GM12878 (cell line): ENCODE measurements at regions not wholly inside any gene's neighbourhood (a gene's known extent, or its start where the extent isn't known, plus 50 kb on each side); places are given as distances from the start of the nearest gene placed in this dataset.

Source experiments
- BRCA1 ChIP-seq: IDR thresholded peaks from 2 replicates; pipeline ENCODE4 v1.6.1; 2011; ENCODE audit warnings: low read depth, low read length, improper control_type of control experiment
- CBFB ChIP-seq: IDR thresholded peaks from 2 replicates; pipeline ENCODE4 v1.6.1; 2016; ENCODE audit warnings: antibody characterized with exemption, low read depth
- CBX5 ChIP-seq: sonication (generic); IDR thresholded peaks from 2 replicates; pipeline ENCODE4 v1.6.1; 2016; ENCODE audit warnings: low read depth, moderate library complexity, mild to moderate bottlenecking, inconsistent platforms
- CHD1 ChIP-seq: IDR thresholded peaks from 2 replicates; pipeline ENCODE4 v1.6.1; 2012; ENCODE audit warnings: low read depth, low read length, improper control_type of control experiment
- EP300 ChIP-seq, 2 experiments: fragments of 150-350 bp in 1 of 2; IDR thresholded peaks; 2 replicates each; pipeline ENCODE4 v1.6.1; 2011 to 2012; ENCODE audit warnings: low read depth in 2 of 2, low read length in 2 of 2, borderline replicate concordance in 1 of 2, improper control_type of control experiment in 1 of 2, inconsistent platforms in 1 of 2; ENCODE audit not compliant: control insufficient read depth in 1 of 2
- SPI1 ChIP-seq: IDR thresholded peaks from 2 replicates; pipeline ENCODE4 v1.6.1; 2011; ENCODE audit warnings: low read depth, mild to moderate bottlenecking, low read length, moderate library complexity, borderline replicate concordance; ENCODE audit not compliant: insufficient read depth
- ZZZ3 ChIP-seq: IDR thresholded peaks from 2 replicates; pipeline ENCODE4 v1.6.1; 2011; ENCODE audit warnings: low read depth; ENCODE audit not compliant: control insufficient read depth, insufficient read length
- TF ChIP-seq, protein P1 (sequence below), 3 experiments: IDR thresholded peaks in 2 of 3; conservative IDR thresholded peaks in 1 of 3; 2 replicates each; pipeline ENCODE4 v1.5.1; 2011; ENCODE audit warnings: low read depth in 3 of 3, low read length in 3 of 3, mild to moderate bottlenecking in 3 of 3, control low read depth in 2 of 3, moderate library complexity in 2 of 3, inconsistent platforms in 1 of 3, mixed read lengths in 1 of 3; ENCODE audit not compliant: control insufficient read depth in 2 of 3, insufficient read depth in 1 of 3; ENCODE audit errors: extremely low read depth in 1 of 3
- TF ChIP-seq, protein P2 (sequence below): fragments of 450-650 bp; IDR thresholded peaks from 2 replicates; pipeline ENCODE4 v1.6.1; 2017; ENCODE audit warnings: mild to moderate bottlenecking
- TF ChIP-seq, protein P3 (sequence below): IDR thresholded peaks from 2 replicates; pipeline ENCODE4 v1.6.1; 2012; ENCODE audit warnings: low read length, inconsistent platforms

DNA sequence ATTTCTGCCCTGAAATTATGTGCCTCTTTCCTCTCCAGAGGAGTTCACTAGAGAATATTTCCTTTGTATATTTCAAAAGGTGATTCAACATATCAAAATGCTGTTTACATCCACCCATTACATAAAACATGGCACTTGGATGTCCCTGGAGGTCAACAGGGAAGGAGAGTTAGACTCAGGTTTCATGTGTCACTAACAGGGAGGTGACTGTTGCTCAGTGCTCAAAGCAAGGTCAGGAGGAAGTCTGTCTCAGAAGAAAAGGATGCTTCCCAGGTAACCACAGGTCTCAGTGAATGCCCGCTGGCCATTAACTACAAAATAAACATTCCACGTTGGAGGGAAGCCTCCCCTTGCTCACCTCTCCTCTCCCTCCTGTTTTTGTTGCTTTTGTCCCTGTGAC is 198.6 kb downstream of the AXIN2 start:
- TF ChIP-seq, protein P1, sequence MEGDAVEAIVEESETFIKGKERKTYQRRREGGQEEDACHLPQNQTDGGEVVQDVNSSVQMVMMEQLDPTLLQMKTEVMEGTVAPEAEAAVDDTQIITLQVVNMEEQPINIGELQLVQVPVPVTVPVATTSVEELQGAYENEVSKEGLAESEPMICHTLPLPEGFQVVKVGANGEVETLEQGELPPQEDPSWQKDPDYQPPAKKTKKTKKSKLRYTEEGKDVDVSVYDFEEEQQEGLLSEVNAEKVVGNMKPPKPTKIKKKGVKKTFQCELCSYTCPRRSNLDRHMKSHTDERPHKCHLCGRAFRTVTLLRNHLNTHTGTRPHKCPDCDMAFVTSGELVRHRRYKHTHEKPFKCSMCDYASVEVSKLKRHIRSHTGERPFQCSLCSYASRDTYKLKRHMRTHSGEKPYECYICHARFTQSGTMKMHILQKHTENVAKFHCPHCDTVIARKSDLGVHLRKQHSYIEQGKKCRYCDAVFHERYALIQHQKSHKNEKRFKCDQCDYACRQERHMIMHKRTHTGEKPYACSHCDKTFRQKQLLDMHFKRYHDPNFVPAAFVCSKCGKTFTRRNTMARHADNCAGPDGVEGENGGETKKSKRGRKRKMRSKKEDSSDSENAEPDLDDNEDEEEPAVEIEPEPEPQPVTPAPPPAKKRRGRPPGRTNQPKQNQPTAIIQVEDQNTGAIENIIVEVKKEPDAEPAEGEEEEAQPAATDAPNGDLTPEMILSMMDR (IDR thresholded peaks at IDR 0.05 in 2 of 3, conservative IDR thresholded peaks at IDR 0.05 in 1 of 3; ENCODE audit: control insufficient read depth in 2 of 3, extremely low read depth in 1 of 3, insufficient read depth in 1 of 3, low read depth in 3 of 3, low read length in 3 of 3), result no peak
- TF ChIP-seq BRCA1 (no peak), ZZZ3 (no peak), CHD1 (no peak), SPI1 (no peak), CBFB (no peak), CBX5 (no peak), EP300 (IDR thresholded peaks at IDR 0.05; ENCODE audit: borderline replicate concordance in 1 of 2, control insufficient read depth in 1 of 2, low read depth in 2 of 2, low read length in 2 of 2) (no peak)
- TF ChIP-seq, protein P2, sequence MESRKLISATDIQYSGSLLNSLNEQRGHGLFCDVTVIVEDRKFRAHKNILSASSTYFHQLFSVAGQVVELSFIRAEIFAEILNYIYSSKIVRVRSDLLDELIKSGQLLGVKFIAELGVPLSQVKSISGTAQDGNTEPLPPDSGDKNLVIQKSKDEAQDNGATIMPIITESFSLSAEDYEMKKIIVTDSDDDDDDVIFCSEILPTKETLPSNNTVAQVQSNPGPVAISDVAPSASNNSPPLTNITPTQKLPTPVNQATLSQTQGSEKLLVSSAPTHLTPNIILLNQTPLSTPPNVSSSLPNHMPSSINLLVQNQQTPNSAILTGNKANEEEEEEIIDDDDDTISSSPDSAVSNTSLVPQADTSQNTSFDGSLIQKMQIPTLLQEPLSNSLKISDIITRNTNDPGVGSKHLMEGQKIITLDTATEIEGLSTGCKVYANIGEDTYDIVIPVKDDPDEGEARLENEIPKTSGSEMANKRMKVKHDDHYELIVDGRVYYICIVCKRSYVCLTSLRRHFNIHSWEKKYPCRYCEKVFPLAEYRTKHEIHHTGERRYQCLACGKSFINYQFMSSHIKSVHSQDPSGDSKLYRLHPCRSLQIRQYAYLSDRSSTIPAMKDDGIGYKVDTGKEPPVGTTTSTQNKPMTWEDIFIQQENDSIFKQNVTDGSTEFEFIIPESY, result no peak
- TF ChIP-seq, protein P3, sequence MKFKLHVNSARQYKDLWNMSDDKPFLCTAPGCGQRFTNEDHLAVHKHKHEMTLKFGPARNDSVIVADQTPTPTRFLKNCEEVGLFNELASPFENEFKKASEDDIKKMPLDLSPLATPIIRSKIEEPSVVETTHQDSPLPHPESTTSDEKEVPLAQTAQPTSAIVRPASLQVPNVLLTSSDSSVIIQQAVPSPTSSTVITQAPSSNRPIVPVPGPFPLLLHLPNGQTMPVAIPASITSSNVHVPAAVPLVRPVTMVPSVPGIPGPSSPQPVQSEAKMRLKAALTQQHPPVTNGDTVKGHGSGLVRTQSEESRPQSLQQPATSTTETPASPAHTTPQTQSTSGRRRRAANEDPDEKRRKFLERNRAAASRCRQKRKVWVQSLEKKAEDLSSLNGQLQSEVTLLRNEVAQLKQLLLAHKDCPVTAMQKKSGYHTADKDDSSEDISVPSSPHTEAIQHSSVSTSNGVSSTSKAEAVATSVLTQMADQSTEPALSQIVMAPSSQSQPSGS, result no peak
